Astrocyte of the cerebellum (primary cell): ENCODE measurements at regions not wholly inside any gene's neighbourhood (a gene's known extent, or its start where the extent isn't known, plus 50 kb on each side); places are given as distances from the start of the nearest gene placed in this dataset.

Source experiments
- DNase-seq: peaks from one replicate; pipeline ENCODE4 v3.0.0-alpha.2; 2011; ENCODE audit warnings: low read depth
- H3K4me3 ChIP-seq: 2 replicates; pipeline ENCODE4 v1.5.1; 2011; ENCODE audit warnings: mild to moderate bottlenecking, low read depth, low read length, moderate library complexity
- in situ Hi-C: cut with HindIII; loops from 2 replicates; pipeline ENCODE4 v1.10.0; 2017; ENCODE audit warnings: low sequenced_read_pairs
- TF ChIP-seq, protein P1 (sequence below): IDR thresholded peaks from 2 replicates; pipeline ENCODE4 v1.5.1; 2012; ENCODE audit warnings: low read length, low read depth, moderate library complexity, mild to moderate bottlenecking; ENCODE audit errors: missing control alignments

DNA sequence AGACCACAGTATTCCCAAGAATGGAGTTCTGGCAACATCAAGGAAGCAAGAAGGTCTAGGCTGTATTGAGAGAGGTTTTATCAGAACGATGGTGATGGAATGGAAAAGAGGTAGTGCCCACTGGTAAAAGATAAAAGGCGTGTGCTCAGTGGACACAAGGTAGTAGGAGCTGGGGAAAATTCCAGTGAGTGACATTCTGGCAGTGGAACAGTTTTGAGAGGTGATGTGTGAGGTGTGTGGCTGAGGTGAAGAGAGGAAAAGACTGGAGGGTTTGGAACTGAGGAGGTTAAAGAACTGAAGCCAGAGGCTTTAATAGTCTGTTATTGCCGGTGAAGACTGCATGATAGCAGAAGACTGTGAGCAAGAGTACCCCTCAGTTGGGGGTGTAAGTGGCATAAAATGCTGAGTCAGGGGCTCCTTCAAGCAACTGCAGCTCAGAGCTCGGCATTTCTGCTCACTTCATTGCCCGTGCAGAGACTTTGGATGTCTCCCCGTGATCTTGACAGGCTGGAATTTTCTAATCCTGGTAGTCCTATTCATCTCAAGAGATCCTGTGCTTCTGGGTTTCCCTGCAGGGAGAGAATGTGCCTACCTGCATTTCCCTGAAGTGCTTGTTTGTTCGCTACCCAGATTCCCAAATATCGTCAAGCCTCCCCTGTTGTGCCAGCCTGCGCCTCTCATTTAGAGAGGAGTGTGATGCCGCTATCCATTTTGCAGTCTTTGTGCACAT lies 191.0 kb downstream of the SATB1 start:
- in situ Hi-C loops, result no loop called here
- TF ChIP-seq, protein P1, sequence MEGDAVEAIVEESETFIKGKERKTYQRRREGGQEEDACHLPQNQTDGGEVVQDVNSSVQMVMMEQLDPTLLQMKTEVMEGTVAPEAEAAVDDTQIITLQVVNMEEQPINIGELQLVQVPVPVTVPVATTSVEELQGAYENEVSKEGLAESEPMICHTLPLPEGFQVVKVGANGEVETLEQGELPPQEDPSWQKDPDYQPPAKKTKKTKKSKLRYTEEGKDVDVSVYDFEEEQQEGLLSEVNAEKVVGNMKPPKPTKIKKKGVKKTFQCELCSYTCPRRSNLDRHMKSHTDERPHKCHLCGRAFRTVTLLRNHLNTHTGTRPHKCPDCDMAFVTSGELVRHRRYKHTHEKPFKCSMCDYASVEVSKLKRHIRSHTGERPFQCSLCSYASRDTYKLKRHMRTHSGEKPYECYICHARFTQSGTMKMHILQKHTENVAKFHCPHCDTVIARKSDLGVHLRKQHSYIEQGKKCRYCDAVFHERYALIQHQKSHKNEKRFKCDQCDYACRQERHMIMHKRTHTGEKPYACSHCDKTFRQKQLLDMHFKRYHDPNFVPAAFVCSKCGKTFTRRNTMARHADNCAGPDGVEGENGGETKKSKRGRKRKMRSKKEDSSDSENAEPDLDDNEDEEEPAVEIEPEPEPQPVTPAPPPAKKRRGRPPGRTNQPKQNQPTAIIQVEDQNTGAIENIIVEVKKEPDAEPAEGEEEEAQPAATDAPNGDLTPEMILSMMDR, result no peak

DNA sequence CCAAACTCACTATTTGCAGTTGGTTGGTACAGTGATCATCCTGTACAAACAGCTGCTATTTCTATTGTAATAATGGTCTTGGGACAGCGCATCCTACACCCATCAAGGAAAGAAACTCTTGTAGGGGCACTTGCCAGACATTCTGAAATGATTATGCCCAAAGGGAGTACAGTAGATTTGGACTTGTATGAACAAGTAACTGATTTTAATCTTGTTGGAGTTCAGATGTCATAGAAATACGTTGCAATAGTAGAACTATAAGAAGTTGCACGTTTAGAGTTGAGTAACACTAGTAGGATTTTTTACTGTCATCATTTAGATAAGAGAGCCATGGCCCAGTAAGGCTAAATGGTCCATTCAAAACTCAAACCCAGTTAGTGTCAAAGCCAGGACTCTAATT lies 192.8 kb downstream of the SATB1 start:
- H3K4me3 ChIP-seq, result no peak overlapping the region
- in situ Hi-C loops, result no loop called here
- TF ChIP-seq, protein P1, result no peak
- DNase-seq, result no peak

More for the DNA sequence above, 191.0 kb downstream of the SATB1 start:
- DNase-seq, result no peak
- no peak overlapping the region for H3K4me3 ChIP-seq

DNA sequence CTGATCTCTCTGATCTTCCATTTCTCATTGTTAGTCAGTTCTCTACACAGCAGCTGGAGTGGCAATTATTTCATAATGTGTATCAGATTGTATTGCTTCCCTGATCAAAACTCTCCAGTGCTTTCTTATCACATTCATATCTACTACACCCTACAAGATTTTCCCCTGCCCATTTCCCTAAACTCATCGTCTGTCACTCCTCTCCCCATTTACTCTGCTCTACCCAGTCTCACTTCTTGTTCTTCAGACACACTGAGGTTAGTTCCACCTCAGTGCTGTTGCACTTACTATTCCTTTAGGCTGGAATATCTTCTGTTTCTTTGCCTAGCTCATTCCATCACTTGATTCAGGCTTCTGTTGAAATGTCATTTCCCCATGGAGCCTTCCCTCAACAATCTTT lies 197.1 kb downstream of the SATB1 start:
- no peak for DNase-seq
- TF ChIP-seq, protein P1, result no peak
- H3K4me3 ChIP-seq, result no peak overlapping the region
- in situ Hi-C loops, result no loop called here

DNA sequence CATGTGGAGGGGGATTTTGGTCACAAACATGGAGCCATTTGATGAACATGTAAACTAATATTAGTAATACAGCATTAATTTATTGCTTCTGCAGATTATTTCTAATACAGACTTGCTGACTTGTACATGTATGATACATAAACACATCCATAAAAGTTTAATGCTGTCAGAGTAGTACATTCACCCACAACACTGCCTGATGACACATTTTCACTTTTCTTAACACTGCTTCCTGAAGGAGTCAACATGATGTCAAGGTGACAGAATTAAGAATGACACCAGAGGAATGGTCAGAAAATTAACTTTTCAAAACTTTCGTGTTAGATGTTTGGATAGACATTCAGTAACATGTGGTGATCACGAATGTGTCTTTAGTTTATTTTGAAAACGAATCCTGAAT lies 199.4 kb downstream of the SATB1 start:
- DNase-seq, result no peak
- in situ Hi-C loops, result no loop called here
- no peak overlapping the region for H3K4me3 ChIP-seq
- TF ChIP-seq, protein P1, result no peak

DNA sequence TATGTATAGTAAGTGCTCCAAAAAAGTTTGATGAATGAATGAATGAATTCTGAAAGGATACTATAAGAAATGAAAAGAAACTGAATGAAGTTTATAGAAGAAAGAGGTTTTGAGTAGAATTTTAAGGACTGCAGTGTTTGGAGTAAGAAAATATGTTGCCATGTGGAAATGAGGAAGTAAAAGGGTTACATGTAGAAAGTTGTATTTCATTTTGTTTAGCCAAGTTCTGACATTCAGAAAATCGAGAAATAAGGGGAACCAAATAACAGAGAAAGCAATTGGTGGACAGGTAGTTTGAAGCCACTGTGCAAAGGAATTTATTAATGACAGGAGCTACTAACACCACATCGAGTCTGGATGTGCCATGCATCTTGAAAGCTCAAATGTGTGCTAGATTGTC lies 200.7 kb downstream of the SATB1 start:
- in situ Hi-C loops, result no loop called here
- no peak overlapping the region for H3K4me3 ChIP-seq
- DNase-seq, result no peak
- TF ChIP-seq, protein P1, result no peak

DNA sequence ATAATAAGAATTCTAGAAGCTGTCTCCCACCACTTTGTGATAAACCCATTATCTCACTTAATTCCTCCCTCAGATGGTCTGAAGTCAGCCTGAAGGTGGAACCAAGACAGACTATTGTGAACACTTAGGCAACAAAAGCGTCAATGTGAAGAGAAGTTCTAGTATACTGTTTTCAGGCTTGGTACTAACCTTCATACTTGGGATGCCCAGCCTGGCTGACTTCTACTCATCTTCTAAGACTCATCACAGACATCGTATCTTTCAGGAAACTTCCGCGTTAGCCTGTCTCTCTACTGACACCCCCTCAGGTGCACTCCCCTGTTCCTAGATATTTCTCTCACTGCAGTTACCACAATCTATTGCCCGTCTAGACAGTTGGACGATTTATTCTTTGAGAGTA lies 201.2 kb downstream of the SATB1 start:
- TF ChIP-seq, protein P1, result no peak
- H3K4me3 ChIP-seq, result no peak overlapping the region
- no peak for DNase-seq
- in situ Hi-C loops, result no loop called here

DNA sequence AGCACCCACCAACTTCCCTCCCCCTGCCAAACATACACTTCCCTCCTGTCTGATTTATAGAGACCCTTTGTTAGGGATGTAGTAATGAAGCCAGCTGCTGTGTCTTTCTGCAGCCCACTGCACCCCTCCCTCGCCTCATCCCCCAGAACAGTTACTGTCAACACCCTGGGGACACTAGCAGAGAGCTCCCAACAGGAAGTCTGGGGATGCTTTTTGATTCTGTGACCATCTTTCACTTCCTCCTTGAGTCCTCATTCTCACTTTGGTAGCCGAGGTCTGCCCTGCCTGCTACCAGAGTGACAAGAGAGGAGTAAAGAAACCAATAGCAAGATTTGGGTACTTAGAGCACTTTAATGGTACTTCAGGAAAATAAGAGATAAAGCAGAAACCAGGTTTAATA lies 201.6 kb downstream of the SATB1 start:
- in situ Hi-C loops, result no loop called here
- TF ChIP-seq, protein P1, result no peak
- DNase-seq, result no peak
- H3K4me3 ChIP-seq, result no peak overlapping the region
